ENCODE measurements at regions not wholly inside any gene's neighbourhood (a gene's known extent, or its start where the extent isn't known, plus 50 kb on each side); places are given as distances from the start of the nearest gene placed in this dataset.

DNA sequence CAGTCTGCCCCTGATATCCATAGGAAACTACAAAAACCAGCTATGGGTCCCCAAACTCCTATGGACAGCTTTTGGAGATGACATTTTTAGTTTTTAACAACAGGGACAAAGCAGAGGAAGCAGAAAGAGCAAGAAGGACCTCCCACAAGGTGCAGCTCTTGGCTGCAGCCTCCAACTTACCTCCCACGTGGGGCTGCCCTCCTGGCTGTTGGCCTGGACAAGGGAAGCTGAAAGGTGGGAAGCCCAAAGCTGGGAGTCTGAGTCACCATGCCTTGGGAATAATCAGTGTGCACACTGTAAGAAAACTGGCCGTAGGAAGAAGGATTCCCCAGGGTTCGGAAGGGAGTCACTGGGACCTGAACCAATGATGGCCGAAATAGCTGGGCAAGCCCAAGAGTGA, 51.8 kb upstream of the PAX1 start:
- TF ChIP-seq CTCF (IDR thresholded peaks at IDR 0.05; ENCODE audit: poor library complexity, severe bottlenecking): no peak
- TF ChIP-seq REST (IDR thresholded peaks at IDR 0.05; ENCODE audit: borderline replicate concordance): no peak
- no peak for TF ChIP-seq EZH2 (IDR thresholded peaks at IDR 0.05; ENCODE audit: borderline replicate concordance, insufficient read depth, low read length, poor library complexity, severe bottlenecking)
- TF ChIP-seq SMC3 (conservative IDR thresholded peaks at IDR 0.05; ENCODE audit: poor library complexity): no peak
- no peak for TF ChIP-seq EP300 (conservative IDR thresholded peaks at IDR 0.05; ENCODE audit: poor library complexity, severe bottlenecking)
- no peak for TF ChIP-seq RAD21 (conservative IDR thresholded peaks at IDR 0.05)
- no peak for TF ChIP-seq POLR2AphosphoS5 (IDR thresholded peaks at IDR 0.05)
- no peak for TF ChIP-seq TAF1 (IDR thresholded peaks at IDR 0.05; ENCODE audit: low read depth)
- TF ChIP-seq MXI1 (conservative IDR thresholded peaks at IDR 0.05; ENCODE audit: poor library complexity, severe bottlenecking): no peak

All from neural cell (in vitro differentiated cells).